HG03378 (cell line): ENCODE measurements at regions not wholly inside any gene's neighbourhood (a gene's known extent, or its start where the extent isn't known, plus 50 kb on each side); places are given as distances from the start of the nearest gene placed in this dataset.

ENCODE experiments used
- ATAC-seq: cut with Tn5 transposase; IDR thresholded peaks from one replicate; pipeline ENCODE4 v1.9.1; 2021; ENCODE audit warnings: mild to moderate bottlenecking, moderate library complexity; ENCODE audit not compliant: unreplicated experiment

GRCh38 chr14:101221549-101222160 lies 318.1 kb upstream of the RTL1 start:
- ATAC-seq, result no peak

- ATAC-seq, result no peak
These were observed 319.0 kb upstream of the RTL1 start for GRCh38 chr14:101222362-101223070.

GRCh38 chr14:101223127-101223526 lies 319.6 kb upstream of the RTL1 start:
- ATAC-seq, result no peak

- no peak for ATAC-seq
These were observed 320.1 kb upstream of the RTL1 start for GRCh38 chr14:101223561-101224162.

- ATAC-seq, result no peak
These were observed 321.0 kb upstream of the RTL1 start for GRCh38 chr14:101224356-101225156.

GRCh38 chr14:101225157-101226152 lies 321.9 kb upstream of the RTL1 start:
- ATAC-seq, result no peak

GRCh38 chr14:101226265-101226602 lies 322.7 kb upstream of the RTL1 start:
- ATAC-seq, result no peak

- no peak for ATAC-seq
These were observed 323.3 kb upstream of the RTL1 start for GRCh38 chr14:101226603-101227425.

GRCh38 chr14:101227611-101228594 lies 324.4 kb upstream of the RTL1 start:
- ATAC-seq, result no peak

- no peak for ATAC-seq
These were observed 325.5 kb upstream of the RTL1 start for GRCh38 chr14:101228949-101229541.

- no peak for ATAC-seq
These were observed 326.1 kb upstream of the RTL1 start for GRCh38 chr14:101229666-101230065.

GRCh38 chr14:101230161-101230850 lies 326.8 kb upstream of the RTL1 start:
- ATAC-seq, result no peak

- no peak for ATAC-seq
These were observed 327.5 kb upstream of the RTL1 start for GRCh38 chr14:101230851-101231550.

GRCh38 chr14:101231828-101232227 lies 328.3 kb upstream of the RTL1 start:
- no peak for ATAC-seq

- ATAC-seq, result no peak
These were observed 328.8 kb upstream of the DIO3 start for GRCh38 chr14:101232340-101233020.

- no peak for ATAC-seq
These were observed 328.3 kb upstream of the DIO3 start for GRCh38 chr14:101233021-101233366.
